ENCODE measurements at regions not wholly inside any gene's neighbourhood (a gene's known extent, or its start where the extent isn't known, plus 50 kb on each side); places are given as distances from the start of the nearest gene placed in this dataset.
"Not testable (repeated sequence)": the region's sequence is repeated elsewhere in the genome, so short reads cannot be mapped to it uniquely, and the experiment has no call there.

DNA sequence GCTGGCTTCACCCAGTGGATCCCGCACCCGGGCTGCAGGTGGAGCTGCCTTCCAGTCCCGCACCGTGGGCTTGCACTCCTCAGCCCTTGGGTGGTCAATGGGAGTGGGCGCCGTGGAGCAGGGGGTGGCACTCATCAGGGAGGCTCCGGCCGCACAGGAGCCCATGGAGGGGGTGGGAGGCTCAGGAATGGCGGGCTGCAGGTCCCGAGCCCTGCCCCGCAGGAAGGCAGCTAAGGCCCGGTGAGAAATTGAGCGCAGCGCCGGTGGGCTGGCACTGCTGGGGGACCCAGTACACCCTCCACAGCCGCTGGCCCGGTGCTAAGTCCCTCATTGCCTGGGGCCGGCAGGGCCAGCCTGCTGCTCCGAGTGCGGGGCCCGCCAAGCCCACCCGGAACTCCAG, 209.9 kb downstream of the UTRN start:
- H3K4me3 ChIP-seq (ENCODE audit: extremely low read depth in 1 of 4, insufficient read depth in 2 of 4, low read depth in 3 of 4, low read length in 4 of 4); H4K20me1 ChIP-seq (replicated peaks in 1 of 2; ENCODE audit: control insufficient read depth in 1 of 2, insufficient read depth in 2 of 2, low read length in 2 of 2); H3K23me2 ChIP-seq (ENCODE audit: low read depth, low read length): not testable (repeated sequence)

More for the DNA sequence above, 209.9 kb downstream of the UTRN start:
- DNase-seq (ENCODE audit: low read depth in 1 of 2, low spot score in 2 of 2); FAIRE-seq; H3K56ac ChIP-seq (replicated peaks; ENCODE audit: insufficient read length, low read depth, low read length); H3K27me3 ChIP-seq (replicated peaks in 1 of 4; ENCODE audit: control insufficient read depth in 3 of 4, extremely low read depth in 1 of 4, insufficient read depth in 3 of 4, low read length in 3 of 4); H3K14ac ChIP-seq (ENCODE audit: insufficient read length); H2BK20ac ChIP-seq (ENCODE audit: low read length); POLR2A ChIA-PET (ENCODE audit: partially characterized antibody); H2BK15ac ChIP-seq (ENCODE audit: low read length); H3K4ac ChIP-seq (replicated peaks; ENCODE audit: insufficient read length, low read depth, low read length); H2AFZ ChIP-seq (ENCODE audit: low read length); H3K18ac ChIP-seq (ENCODE audit: extremely low read depth, low read length); H3K9me3 ChIP-seq (ENCODE audit: insufficient read depth in 2 of 2, low read depth in 1 of 2, low read length in 1 of 2); H3K4me1 ChIP-seq (replicated peaks in 1 of 4; ENCODE audit: control insufficient read depth in 3 of 4, insufficient read depth in 4 of 4, low read length in 3 of 4); H2AK5ac ChIP-seq (ENCODE audit: low read depth, low read length); H3K79me2 ChIP-seq (ENCODE audit: control insufficient read depth in 1 of 2, insufficient read depth in 2 of 2, low read length in 2 of 2); H3K23ac ChIP-seq (ENCODE audit: insufficient read length); H3K9ac ChIP-seq (replicated peaks in 1 of 4; ENCODE audit: extremely low read depth in 1 of 4, low read depth in 3 of 4, low read length in 3 of 4); H4K91ac ChIP-seq (replicated peaks; ENCODE audit: insufficient read length, low read length); H3K27ac ChIP-seq (ENCODE audit: low read depth, low read length); H3K4me2 ChIP-seq (ENCODE audit: insufficient read depth in 1 of 2, low read depth in 2 of 2, low read length in 2 of 2); H3K79me1 ChIP-seq (ENCODE audit: low read depth, low read length); H2BK12ac ChIP-seq (ENCODE audit: low read depth, low read length); H4K5ac ChIP-seq (ENCODE audit: insufficient read length, low read depth, low read length); H2BK5ac ChIP-seq (ENCODE audit: low read depth, low read length); H2BK120ac ChIP-seq (replicated peaks; ENCODE audit: low read depth, low read length): not testable (repeated sequence)
- Histone ChIP-seq H4K8ac (ENCODE audit: extremely low read depth, insufficient read depth, low read length) (0 out of 2 replicates have a peak overlapping the region, but pooled peaks have one; percentile 25), H3K36me3 (ENCODE audit: control insufficient read depth in 2 of 4, insufficient read depth in 4 of 4, low read length in 3 of 4) (peaks cover 0 to 40% (median 10%) of the 10 kb centered on the region in 4 experiments; a peak in 7 of 8 replicates)
- CTCF ChIA-PET (ENCODE audit: partially characterized antibody) = interaction anchor here (1.5 kb wide), 1 partner anchor 14 kb away, joined by 5 read pairs; no protein-coding TSS in a partner anchor
- 93% methylated on average over 22 of the region's 22 CpGs; no CpG with 5 or more reads in 1 of the 2 experiments for WGBS, 2 experiments (ENCODE audit: extremely low coverage in 1 of 2, insufficient coverage in 1 of 2, insufficient read length in 1 of 2, insufficient replicate concordance in 2 of 2, low coverage in 1 of 2, low lambda C conversion rate in 2 of 2, missing lambda C conversion rate in 1 of 2)

All from H1 (cell line).